ENCODE measurements at regions not wholly inside any gene's neighbourhood (a gene's known extent, or its start where the extent isn't known, plus 50 kb on each side); places are given as distances from the start of the nearest gene placed in this dataset.
"Not testable (repeated sequence)": the region's sequence is repeated elsewhere in the genome, so short reads cannot be mapped to it uniquely, and the experiment has no call there.

DNA sequence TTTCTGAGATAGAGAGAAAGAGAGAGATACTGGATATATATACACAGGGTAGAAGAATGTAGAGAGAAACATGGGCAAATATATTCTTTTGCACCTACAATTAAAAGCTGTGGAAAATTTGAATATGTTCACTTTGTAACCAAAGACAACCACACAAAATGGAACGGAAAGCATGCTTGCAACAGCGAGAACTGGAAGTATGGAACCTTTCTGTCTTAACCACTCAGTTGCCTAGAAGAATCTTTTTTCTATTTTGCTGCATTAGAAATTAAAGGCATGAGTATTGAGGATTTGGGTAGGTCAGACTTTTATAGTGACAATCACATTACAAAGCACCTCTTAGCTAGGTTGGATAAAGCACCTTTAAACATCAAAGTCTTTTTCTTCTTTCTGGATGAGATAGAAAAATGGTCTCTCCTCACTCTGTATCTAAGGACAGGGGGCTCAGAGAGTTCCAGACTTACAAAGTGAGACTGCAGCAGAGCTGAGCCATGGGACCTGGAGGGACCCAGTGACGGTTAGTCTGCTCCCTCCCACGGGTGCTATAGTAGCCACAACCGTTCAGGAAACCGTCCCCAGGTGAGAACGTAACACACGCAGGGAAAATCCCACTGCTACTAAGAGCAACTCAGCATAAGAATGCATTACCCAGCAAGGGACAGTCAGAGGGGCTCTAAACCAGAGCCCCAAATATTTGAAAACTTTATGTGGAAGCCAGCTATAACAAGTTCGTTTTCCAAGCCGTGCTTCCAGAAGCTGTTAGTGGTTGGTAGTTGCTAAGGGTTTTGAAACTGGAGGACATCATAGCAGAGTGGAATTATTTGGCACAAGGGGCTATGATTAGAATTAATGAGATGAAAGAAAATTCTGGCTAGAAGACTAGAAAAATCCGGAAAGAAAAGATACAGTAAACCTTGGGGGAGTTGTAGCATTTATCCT is 97.1 kb downstream of the DAD1 start:
- no peak for DNase-seq (ENCODE audit: low read depth)

DNA sequence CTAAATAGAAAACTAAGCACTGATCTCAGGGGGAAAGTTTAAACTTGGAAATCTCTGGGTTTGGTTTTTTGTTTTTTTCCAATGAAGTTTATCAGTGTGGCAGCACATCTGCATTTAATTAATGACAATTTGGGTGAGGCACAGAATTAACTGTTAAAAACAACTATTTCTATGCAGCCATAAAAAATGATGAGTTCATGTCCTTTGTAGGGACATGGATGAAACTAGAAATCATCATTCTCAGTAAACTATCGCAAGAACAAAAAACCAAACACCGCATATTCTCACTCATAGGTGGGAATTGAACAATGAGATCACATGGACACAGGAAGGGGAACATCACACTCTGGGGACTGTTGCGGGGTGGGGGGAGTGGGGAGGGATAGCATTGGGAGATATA is 98.0 kb downstream of the DAD1 start:
- not testable (repeated sequence) for DNase-seq (ENCODE audit: low read depth)

DNA sequence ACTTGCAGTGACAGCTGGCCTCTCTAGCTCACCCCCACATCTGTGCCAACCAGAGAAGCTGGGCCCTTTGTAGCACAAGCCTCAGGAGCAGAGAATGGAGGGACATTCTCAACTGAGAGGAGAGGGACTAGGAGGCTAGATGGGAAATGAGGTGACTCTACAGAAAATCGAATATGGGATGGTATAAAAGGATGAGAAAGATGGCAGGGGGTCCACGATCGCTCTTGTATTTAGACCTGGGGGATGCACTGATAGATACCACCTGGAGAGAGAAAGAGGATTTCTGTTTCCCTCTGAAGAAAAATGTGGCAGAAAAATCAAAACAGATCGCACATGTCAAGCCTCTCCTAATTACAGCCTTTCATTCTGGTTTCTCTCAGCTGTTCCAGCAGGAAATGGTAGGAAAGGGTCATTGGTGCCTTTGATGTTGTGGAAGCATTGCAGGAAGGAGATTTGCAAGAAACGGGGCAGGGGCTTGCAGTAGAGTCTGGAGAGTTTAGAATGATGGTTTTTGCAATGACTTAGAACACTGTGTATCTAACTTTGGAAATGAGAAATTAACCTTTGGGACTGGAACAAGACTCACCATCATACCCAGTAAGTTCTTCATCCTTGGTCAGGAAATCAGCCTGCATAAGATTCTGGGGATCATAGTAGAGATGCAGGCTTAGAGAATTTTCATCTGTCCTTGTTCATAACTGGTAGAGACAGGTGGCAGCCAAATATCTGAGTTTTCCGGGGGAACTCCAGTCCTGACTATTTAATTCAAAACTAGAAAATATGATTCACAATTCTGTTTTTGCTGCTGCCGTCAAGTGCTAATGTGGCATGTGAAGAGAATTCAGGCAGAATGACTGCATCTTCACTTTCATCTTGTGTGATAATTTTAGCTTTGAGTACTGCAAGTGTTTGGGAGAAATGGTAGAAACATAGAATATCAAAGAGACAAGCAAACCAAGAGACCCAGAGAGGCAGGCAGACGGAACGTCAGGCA is 98.8 kb downstream of the DAD1 start:
- no peak for DNase-seq (ENCODE audit: low read depth)

DNA sequence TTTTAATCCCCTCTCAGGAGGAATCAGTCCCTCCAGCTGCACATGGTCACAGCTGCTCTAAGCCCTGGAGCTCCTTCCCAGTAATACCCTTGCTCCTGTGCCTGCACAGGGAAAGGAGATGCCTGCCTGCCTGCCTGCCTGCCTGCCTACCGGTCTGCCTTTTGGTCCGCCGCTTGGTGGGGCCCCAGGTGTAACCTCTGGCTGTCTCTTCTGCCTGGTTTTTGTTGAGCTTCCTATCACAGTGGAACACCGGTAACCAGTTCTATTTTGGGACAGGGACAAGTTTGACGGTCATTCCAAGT is 99.8 kb downstream of the DAD1 start:
- DNase-seq (ENCODE audit: low read depth): no peak

DNA sequence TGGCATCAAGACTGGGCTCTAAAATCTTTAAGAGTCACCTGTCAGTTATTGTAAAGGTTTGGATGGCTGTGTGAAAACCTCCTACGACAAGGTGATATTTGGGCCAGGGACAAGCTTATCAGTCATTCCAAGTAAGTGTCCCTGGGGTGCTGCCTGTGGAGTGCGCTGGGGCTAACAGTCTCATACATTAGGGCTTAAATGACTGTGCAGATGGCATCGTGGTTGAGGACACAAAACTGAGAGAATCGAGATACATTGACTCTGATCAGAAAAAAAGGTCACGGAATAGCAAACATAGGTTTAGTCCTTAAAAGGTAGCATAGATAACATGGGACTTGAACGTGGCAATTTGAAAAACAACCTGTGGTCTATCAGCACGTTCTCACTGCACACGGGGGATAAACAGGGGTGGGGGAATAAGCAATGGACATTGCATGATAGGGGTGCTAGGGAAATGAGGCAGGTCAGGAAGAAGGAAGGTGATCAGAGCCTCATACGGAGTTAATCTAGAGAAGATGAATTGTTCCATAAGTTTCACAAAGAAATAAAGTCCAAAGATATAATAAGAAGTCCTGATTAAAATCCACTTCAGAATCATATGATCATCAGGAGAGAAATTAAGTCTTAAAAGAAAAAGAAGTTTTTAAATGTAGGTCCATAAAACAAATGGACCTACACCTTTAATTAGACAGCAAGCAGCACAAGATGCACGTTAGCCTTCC is 100.3 kb downstream of the DAD1 start:
- no peak for DNase-seq (ENCODE audit: low read depth)

DNA sequence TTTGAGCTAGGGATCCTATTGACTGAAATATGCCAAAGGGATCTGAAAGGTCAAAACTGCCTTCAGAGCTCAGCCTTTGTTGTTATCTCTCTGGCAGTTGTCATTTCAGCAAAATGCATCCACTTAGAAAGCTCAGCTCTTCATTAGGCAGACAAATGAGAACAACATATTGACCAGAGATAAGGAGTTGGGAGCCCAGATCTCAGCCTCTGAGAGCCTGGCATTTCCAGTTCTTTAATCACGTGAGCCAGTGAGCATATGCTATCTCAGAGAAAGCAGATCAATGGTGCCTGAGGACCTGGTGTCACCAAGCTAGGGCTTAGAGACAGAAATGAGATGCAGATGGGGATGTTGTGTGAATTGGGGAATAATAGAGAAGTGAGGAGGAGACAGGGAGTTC is 101.1 kb downstream of the DAD1 start:
- DNase-seq (ENCODE audit: low read depth): no peak

DNA sequence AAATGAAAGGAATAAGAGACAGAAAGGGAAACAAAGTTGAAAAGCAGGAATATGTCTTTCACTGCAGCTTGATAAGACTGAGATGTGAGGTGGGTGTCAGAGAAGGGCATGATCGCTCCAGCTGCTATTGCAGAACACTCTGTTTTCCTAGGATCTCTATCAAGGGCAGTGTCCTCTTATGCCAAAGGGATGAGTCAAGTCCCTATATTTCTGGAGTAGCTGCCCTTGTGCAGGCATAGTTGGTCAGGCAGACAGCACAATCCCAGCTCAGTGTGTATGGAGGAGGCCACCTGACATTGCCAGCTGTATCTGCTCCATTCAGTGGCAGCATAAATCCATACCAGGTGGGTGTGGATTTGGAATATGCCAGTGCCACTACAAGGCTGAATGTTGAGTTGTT is 101.6 kb downstream of the DAD1 start:
- no peak for DNase-seq (ENCODE audit: low read depth)

DNA sequence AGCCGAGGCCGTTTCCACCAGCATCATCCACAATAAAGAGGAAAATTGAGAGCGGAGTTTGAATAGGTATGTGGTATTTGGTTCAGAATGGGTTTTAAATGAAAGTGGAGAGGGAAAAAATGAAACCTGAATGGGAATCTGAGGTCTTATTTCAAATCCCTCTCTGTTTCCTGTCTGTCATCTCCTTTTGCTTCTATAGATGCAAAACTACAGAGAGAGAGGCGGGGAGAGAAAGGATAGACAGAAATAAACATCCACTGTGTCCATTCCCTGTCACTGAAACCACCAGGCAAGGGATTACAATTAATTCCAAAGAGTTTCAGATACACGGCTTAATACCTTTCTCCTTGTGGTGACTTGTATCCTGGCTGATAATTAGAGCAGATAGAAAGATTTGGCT is 102.3 kb downstream of the DAD1 start:
- DNase-seq (ENCODE audit: low read depth): no peak

DNA sequence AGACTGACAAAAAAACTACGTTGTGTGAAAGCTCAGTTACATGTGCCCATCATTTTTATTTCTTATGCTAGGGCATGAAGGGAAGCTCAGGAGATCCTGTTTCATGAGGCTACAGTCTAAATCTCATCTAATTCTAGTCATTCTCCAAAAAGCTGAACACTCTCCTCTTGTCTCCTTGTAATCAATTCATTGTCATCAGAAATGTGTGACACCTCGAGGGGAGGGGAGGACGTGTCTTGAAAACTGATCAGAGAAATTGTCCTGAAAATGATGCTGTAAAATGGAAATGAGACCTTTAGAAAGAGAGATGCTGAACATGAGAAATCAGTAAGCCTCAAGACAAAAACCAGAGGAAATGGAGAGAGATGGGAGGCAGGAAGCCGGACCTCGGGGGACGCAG is 103.4 kb downstream of the DAD1 start:
- no peak for DNase-seq (ENCODE audit: low read depth)

DNA sequence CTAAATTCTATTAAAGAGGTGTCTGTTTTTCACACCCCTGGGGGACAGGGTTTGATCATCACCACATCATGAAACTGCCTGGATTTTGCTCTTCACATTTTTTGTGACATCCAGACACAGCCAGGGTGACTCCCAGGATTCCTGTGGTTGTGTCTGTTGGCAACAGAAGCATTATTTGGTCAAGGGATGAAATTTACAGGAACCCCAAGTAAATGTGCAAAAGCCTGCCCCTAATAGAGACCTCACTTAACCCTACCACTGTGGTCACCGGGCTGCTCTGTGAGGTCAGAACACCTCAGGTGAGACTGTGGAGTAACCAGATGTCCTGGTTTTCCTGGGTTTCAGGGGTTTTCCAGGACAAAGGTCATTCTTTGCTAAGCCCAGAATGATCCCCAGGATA is 103.8 kb downstream of the DAD1 start:
- DNase-seq (ENCODE audit: low read depth): no peak

DNA sequence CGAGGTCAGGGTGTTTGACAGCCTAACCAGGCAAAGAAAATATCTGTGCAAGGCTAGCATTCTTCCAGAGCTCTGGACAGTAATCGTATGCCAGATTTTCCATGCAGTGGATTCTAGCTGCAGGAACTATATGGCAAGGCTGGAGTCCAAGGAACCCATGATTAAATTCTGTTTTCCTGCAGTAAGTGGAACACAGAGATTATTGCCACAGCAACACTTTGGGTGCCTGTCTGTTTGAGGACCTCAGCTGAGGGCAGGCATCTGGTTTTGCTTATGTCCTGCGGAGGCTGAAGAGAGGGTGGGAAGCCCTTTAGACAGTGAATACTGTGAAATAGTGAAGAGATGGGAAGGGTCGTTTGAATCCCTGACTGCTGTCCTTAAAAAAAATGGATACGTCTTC is 104.4 kb downstream of the DAD1 start:
- DNase-seq (ENCODE audit: low read depth): no peak

DNA sequence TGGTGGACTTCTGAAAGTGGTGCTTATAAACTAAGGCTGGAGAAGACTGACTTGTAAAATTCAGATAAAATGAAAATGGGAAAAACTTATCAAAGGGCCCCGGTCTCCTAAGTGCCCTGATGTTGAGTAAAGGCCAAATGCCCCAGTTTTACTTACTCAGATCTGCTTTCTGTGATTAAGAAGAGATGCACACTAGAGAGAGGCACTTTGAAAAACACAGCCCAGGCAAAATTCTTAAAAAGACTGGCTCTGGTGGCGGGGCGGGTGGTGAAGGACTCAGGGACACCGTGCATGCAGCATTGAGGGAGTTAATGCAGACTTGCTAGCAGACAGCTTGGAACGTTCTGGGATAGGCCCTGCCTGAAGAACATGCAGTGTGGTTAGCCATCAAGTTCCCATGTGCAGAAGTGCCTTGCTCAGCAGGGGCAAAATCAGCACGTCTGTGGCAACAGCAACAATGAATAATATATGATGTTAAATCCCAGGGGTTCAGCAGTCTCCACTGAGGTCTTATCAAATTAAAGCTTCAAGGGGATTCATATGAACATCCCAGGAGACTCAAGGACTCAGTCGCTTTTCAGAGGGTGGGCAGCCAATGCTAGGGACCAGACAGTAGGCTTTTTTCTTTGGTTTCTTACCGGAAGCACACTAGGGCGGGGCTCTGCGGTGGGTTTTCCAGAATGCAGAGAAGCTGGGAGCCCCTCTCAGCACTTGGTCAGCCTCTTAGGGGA is 105.0 kb downstream of the DAD1 start:
- DNase-seq (ENCODE audit: low read depth): no peak

DNA sequence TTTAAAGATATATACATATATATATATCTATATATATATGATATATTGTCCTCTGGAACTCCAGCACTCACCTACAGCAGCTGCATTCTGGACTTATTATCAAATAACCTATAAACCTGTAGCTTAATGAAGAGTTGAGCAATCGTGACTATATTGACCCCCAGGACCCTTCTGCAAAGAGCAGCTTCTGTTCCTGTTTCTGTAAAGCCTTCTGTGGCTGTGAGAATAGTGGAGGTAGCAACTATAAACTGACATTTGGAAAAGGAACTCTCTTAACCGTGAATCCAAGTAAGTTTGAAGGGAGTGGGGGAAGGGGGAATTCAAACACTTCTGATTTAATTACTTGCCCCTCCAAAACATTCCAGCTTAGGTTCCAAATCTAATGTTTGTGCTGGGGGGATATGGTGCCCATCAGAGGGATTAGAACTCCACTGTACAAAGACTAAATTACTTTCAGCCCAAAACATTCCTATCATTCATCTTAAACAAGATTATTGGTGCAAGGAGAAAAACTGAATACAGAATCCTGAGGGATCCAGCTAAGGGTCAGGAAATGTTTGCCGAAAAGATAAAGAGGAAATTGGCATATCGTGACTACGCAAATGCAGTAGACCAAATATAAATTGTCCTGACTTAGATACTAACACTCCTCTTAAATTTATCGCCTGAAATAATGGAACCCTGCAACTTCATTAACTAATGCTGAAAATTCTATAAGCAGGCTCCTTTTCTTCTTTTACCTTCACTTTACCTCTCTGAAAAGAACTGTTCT is 106.1 kb downstream of the DAD1 start:
- DNase-seq (ENCODE audit: low read depth): no peak

DNA sequence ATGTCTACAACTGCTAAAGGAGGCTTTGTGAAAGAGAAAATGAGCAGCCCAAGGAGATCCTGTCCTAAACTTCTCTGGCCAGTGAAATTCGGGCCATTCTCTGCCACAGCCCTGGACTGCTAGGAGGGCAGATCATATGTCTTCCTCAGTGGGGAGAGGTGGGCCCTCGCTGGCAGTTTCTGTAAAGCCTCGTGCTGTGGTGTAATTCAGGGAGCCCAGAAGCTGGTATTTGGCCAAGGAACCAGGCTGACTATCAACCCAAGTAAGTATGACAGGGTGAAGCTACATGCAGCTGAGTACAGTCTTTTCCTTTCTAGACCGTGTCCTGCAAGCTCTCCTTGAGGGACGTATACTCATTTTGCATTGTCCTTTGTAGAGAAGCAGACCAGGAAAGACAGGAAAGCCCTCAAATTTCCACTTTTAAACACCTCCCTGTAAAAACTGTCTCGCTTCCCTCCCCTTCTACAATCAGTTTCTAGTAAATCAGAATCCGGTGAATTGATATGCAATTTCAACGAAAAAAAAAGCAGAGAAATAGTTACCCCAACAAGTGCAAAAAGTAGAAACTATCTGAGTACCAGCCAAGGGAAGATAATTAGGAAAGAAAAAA is 106.8 kb downstream of the DAD1 start:
- no peak for DNase-seq (ENCODE audit: low read depth)

DNA sequence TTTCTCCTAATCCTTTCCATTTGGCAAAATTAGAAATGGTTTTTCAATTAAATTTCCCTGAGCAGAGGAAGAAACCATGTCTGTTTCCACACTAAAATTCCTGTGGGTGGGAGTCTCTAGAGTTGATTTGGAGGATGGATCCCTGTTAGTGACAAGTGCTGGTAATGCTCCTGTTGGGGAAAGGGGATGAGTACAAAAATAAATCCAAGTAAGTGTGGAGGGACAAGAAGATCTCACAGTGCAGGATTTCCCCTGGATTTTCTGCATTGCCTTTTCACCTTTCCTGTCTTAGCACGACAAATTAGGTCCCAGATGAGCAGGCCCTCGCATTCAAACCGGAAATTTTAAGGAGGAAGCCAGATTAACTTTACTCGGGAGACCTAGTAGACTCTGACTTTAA is 107.5 kb downstream of the DAD1 start:
- no peak for DNase-seq (ENCODE audit: low read depth)

DNA sequence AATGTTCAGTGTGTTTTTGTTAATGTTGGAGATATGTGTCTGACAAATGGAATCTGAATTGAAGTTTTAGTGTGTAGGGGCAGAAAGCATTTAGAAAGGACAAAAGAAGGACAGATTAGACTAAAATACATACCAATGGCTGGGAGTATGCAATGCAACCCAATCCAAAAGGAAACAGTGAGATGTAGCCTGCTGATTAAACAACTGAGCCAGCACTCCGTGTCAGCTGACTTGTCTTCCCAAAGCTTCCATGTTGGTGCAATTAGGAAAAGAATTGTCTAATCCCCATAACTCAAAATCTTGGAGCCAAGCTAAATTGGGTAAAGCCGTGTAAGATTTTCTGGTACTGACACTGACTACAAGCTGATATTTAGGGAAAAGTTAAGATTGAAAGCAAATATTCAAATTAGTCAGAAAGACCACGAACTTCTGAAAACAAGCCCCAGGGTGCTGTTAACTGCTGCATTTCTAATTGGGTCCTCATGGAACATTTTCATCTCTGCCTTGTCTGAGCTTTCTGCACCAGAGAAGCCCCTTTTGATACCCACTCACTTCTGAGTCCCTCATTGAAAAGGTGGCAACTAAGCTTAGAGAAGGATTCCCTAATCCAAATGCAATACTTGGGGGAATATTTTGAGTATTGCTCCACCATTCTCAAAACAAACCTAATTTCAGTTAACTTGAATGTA is 109.1 kb downstream of the DAD1 start:
- no peak for DNase-seq (ENCODE audit: low read depth)

DNA sequence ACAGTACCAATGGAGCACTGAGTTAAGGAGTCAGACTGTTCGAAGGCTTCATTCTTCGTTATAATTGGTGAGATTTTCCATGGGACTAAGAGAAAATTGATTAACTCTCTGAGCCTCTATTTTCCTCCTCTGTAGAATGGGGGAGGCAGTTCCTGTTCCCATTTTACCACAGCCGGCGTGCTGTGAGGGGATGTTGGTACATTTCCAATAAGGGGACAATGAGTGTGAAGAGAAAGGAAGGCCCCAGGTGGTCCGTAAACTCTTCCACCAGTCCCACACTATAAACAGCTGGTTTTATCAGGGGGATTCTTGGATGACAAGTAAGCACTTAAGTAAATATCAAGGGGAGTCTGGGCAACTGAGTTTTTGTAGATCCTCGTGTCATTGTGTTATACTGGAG is 109.9 kb downstream of the DAD1 start:
- no peak for DNase-seq (ENCODE audit: low read depth)

DNA sequence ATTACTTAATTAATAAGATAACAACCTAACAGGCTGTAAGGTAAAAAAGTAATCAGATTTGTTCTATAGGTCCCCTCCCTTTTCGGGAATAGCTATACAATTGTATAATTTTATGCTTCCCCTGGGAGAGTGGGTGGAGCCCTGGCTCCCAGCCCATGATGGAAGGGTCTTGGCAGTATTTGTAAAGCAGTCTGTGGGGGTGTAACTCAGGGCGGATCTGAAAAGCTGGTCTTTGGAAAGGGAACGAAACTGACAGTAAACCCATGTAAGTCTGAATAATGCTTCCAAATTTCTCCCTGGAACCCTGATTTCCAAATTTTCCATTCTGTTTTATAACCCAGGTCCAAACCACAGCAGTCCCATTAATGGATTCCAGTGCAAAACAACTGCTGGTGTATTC is 110.4 kb downstream of the DAD1 start:
- no peak for DNase-seq (ENCODE audit: low read depth)

DNA sequence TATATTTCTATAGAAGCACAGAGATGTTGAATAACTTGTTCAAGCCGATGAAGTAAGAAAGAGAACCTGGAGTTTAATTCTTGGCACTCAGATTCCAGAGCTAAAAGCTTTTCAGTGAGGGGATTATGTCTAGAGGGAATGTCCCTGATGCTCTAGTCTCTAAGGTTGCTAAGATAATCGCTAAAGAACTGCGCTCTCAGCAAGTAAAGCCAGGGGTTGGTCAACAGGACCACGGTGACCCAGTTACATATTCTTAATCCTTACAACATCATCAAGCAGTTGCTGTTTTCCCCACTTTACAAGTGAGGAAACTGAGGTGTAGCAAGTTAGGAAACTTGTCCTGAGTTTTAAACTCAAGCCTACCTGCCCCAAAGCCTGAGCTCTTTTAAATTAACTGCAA is 110.8 kb downstream of the DAD1 start:
- DNase-seq (ENCODE audit: low read depth): no peak
